T-helper 17 cell (primary cell): ENCODE measurements at regions not wholly inside any gene's neighbourhood (a gene's known extent, or its start where the extent isn't known, plus 50 kb on each side); places are given as distances from the start of the nearest gene placed in this dataset.
A peak's percentile ranks its signal among the peaks of the same experiment; 100 is the strongest.

ENCODE experiments used
- ATAC-seq: fragments of 150-1000 bp; cut with Tn5 transposase; 2 replicates; pipeline ENCODE4 v1.10.0; 2021; ENCODE audit warnings: mild to moderate bottlenecking, moderate library complexity
- DNase-seq, 3 donors: peaks; one replicate each; pipeline versions ENCODE4 v3.0.0 to v3.0.0-alpha.2; 2020 to 2021
- H3K9me3 ChIP-seq: one replicate; pipeline ENCODE4 v1.7.0; 2013; ENCODE audit warnings: low read length, mild to moderate bottlenecking; ENCODE audit not compliant: control insufficient read depth, poor library complexity, severe bottlenecking
- H3K27ac Mint-ChIP-seq: one replicate; pipeline ENCODE4 v1.8.0; 2022; ENCODE audit warnings: mild to moderate bottlenecking, moderate library complexity, mixed read lengths
- H3K27me3 Mint-ChIP-seq: one replicate; pipeline ENCODE4 v1.8.0; 2022; ENCODE audit warnings: mixed read lengths
- H3K36me3 Mint-ChIP-seq: one replicate; pipeline ENCODE4 v1.8.0; 2022; ENCODE audit warnings: low read depth, mixed read lengths
- H3K4me1 Mint-ChIP-seq: one replicate; pipeline ENCODE4 v1.8.0; 2022; ENCODE audit warnings: mild to moderate bottlenecking, mixed read lengths
- H3K4me3 Mint-ChIP-seq: one replicate; pipeline ENCODE4 v1.8.0; 2022; ENCODE audit warnings: mild to moderate bottlenecking, moderate library complexity, mixed read lengths

GRCh38 chr12:97127061-97127460 lies 220.0 kb downstream of the NEDD1 start:
- Mint-ChIP-seq H3K27me3 (peaks cover 5% of the 10 kb centered on the region), H3K4me3 (no peak overlapping the region), H3K36me3 (no peaks in the 10 kb centered on the region), H3K4me1 (no peaks in the 10 kb centered on the region), H3K27ac (no peak overlapping the region)
- ATAC-seq: no peak
- no peaks in the 10 kb centered on the region for H3K9me3 ChIP-seq
- DNase-seq: no peak

DNA sequence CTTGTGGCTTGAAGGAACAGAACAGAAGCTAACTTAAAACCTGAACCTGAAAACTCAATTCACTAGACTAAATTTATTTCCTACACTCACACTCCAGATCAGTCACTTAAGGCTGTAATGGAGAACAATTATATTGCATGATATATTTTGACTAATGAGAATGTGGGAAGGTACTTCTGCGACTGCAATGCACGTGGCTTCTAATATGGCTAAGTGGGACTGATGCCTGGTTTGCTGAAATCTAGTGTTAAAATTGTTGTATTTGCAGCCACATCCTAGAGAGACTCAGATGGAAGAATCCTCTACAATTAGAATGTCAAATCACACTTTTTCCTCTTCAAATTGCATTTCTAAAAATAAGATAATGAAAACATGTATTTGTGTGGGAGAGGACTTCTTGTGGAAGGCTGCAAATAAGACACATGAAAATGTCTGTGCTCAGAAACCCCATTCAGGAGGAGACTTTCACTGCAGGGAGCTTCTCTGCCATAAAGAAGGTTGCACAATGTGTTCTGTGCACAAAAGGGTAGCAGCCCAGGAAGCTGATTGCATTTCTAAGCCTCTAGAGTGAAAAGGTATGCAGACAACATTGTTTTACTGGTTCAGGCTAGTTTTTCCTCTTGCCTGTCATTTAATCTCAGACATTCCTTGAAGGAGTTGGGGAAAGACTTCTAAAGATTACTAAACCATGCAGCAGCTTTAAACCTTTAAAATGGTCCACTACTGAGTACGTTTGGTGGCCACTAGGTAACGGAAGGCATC lies 224.3 kb downstream of the NEDD1 start:
- ATAC-seq: no peak
- H3K9me3 ChIP-seq: no peaks in the 10 kb centered on the region
- H3K4me1 Mint-ChIP-seq: no peaks in the 10 kb centered on the region
- no peak overlapping the region for H3K27ac Mint-ChIP-seq
- no peak for DNase-seq
- H3K27me3 Mint-ChIP-seq: peaks cover 24% of the 10 kb centered on the region
- no peak overlapping the region for H3K4me3 Mint-ChIP-seq
- no peaks in the 10 kb centered on the region for H3K36me3 Mint-ChIP-seq

DNA sequence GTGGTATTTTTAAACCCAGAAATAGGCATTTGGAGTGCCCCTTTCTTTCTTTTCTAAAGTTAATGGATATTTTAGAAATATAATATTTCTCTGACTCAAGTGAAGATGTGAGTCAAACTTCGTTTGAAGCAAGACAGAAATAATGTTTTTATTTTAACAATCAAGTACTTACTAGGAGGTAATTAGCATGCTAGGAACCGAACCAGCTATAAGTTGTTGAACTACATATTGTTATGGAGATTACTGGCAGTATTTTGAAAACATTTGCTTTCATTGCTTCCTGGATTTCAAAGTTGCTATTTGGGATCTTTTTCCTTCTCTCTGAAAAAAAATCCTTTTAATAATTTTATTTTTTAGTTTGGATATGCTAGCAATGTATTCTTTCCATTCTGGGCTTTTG lies 225.2 kb downstream of the NEDD1 start:
- H3K27me3 Mint-ChIP-seq: peaks cover 32% of the 10 kb centered on the region
- DNase-seq (no peak), ATAC-seq (no peak)
- H3K4me1 Mint-ChIP-seq: no peaks in the 10 kb centered on the region
- no peaks in the 10 kb centered on the region for H3K9me3 ChIP-seq
- H3K4me3 Mint-ChIP-seq: no peak overlapping the region
- H3K27ac Mint-ChIP-seq: no peak overlapping the region
- no peaks in the 10 kb centered on the region for H3K36me3 Mint-ChIP-seq

DNA sequence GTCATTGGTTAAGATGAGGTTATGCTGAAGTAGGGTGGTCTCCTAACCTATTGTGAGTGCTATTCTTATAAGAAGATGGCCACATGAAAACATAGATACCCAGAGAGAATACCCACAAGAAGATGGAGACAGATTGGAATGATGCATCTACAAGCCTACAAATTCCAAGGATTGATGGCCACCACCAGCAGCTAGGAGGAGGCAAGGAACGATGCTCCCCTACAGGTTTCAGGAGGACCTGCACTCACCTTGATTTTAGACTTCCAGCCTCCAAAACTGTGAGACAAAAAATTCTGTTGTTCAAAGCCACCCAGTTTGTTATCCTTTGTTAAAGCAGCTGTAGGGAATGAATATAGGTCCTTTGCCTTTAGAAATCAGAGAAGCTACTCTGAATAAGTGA lies 227.4 kb downstream of the NEDD1 start:
- ATAC-seq: no peak
- Mint-ChIP-seq H3K27ac (no peak overlapping the region), H3K36me3 (no peaks in the 10 kb centered on the region), H3K27me3 (peaks cover 43% of the 10 kb centered on the region), H3K4me1 (no peaks in the 10 kb centered on the region), H3K4me3 (no peak overlapping the region)
- no peaks in the 10 kb centered on the region for H3K9me3 ChIP-seq
- no peak for DNase-seq

DNA sequence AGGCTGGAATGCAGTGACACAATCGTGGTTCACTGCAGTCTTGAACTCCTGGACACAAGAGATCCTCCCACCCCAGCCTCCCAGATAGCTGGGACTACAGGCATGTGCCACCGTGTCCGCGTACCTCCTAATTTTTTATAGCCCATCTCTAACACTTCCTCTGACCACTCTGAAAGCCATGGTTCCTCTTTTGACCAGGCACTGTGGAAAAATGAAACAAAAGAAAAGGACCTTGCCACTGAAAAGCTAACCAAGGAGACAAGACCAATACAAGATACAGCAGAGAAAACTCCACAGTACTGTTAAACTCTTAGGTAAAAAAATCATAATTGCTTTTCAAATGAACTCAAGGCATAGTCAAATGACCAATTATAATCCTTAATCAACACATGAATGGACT lies 233.3 kb downstream of the NEDD1 start:
- no peaks in the 10 kb centered on the region for H3K9me3 ChIP-seq
- Mint-ChIP-seq H3K36me3 (no peaks in the 10 kb centered on the region), H3K4me3 (no peak overlapping the region), H3K27me3 (peaks cover 63% of the 10 kb centered on the region), H3K4me1 (no peaks in the 10 kb centered on the region), H3K27ac (no peak overlapping the region)
- ATAC-seq (no peak), DNase-seq (no peak)

DNA sequence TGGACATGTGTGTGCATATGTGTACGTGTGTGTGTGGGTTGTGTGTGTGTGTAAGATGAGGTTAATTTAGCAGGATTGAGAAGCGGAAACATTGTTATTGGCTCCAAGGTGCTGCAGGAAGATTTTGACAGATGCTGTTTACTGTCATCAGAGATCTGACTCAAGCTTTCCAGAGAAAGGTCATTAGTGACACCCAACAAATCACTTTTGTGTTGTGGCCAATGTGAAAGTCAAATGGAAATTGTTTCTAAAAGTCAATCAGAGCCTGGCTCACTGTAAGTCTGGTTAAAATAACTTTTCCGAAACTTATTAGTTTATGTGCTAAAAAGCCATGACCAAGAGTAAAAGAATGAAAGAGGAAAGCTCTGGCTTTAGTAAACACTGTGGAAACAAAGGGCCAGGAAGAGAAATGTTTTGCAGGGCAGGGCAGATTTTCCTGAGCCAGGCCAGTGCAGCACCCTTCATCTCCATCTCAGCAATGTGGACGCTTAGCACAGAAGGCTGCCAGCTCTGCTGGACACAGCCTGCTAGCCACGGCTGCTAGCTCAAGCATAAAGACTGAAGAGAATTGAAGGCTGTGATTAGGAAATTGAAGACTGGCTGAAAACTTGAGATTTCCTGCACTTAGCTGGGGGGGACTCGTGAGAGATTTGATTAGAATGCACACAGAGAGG lies 235.8 kb downstream of the NEDD1 start:
- Mint-ChIP-seq H3K27ac (no peak overlapping the region), H3K4me3 (no peak overlapping the region), H3K4me1 (no peaks in the 10 kb centered on the region), H3K36me3 (no peaks in the 10 kb centered on the region), H3K27me3 (peaks cover 53% of the 10 kb centered on the region)
- H3K9me3 ChIP-seq: no peaks in the 10 kb centered on the region
- DNase-seq: no peak
- no peak for ATAC-seq

DNA sequence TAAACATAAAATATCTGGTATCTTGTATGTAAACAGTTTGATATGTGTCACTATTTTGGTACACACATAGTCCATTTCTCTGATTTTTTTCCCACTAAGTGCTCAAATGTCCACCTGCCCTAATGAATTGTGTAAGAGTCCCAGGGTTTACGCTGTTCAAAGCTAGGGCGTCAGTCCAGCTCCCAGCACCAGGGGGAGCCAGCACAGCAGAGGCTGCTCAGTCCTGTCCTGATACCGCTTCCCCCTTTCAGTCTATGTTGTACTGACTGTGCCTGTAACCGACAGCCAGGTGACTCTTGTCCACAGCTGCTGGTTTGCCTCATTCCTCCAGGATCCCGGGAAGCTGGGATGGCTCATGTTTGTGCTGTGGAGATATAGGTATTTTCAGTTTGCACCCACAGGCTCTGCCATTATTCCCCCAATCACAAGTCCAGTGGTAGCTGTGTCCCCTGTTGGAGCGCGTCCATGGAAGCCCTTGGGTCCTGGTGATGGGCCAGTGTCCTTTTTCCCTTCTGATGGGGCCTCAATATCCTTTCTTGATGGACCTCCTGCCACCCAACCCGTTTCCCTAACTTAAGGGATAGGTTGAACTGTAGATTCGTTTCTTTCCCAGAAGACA lies 242.0 kb downstream of the NEDD1 start:
- Mint-ChIP-seq H3K36me3 (no peaks in the 10 kb centered on the region), H3K27me3 (peaks cover 28% of the 10 kb centered on the region), H3K27ac (no peak overlapping the region), H3K4me1 (no peaks in the 10 kb centered on the region), H3K4me3 (no peak overlapping the region)
- peak; percentile 15 to 37 (median 15) for DNase-seq
- H3K9me3 ChIP-seq: no peaks in the 10 kb centered on the region
- ATAC-seq: peak; percentile 85

DNA sequence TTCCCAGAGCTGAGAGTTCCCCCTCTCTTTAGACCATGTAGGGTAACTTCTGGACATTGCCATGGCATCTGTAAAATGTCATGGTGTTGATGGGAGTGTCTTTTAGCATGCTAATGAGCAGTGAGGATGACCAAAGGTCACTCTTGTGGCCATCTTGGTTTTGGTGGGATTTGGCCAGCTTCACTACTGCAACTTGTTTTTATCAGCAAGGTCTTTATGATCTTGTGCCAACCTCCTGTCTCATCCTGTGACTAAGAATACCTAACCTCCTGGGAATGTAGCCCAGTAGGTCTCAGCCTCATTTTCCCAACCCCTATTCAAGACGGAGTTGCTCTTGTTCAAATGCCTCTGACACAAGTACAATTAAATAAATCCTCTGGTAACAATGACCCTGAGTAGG lies 244.4 kb downstream of the NEDD1 start:
- no peaks in the 10 kb centered on the region for H3K4me1 Mint-ChIP-seq

DNA sequence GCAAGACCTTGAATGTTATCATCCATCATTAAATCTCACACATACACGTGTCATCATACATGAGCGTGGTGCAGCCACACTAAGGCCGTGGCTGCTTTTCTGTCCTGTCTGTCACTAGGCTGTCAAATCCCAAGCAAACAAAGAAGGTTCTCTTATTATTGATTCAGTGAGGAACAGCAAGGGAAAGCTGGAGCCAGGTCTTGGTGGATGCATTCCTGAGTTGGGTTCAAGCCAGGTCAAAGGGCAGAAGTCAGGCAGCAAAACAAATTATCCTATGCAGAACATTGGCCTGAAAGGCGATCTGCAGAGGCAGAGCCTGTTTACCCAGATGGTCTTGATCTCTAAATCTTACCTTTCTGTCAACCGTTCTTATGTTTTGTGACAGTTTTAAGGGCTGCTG lies 252.3 kb downstream of the NEDD1 start:
- no peaks in the 10 kb centered on the region for H3K36me3 Mint-ChIP-seq
- H3K27me3 Mint-ChIP-seq: peaks cover 7% of the 10 kb centered on the region
- no peaks in the 10 kb centered on the region for H3K4me1 Mint-ChIP-seq

More for the DNA sequence above, 244.4 kb downstream of the NEDD1 start:
- ATAC-seq (no peak), DNase-seq (no peak)
- H3K27ac Mint-ChIP-seq: no peak overlapping the region
- H3K4me3 Mint-ChIP-seq: no peak overlapping the region
- no peaks in the 10 kb centered on the region for H3K36me3 Mint-ChIP-seq
- no peaks in the 10 kb centered on the region for H3K9me3 ChIP-seq
- H3K27me3 Mint-ChIP-seq: peaks cover 10% of the 10 kb centered on the region

DNA sequence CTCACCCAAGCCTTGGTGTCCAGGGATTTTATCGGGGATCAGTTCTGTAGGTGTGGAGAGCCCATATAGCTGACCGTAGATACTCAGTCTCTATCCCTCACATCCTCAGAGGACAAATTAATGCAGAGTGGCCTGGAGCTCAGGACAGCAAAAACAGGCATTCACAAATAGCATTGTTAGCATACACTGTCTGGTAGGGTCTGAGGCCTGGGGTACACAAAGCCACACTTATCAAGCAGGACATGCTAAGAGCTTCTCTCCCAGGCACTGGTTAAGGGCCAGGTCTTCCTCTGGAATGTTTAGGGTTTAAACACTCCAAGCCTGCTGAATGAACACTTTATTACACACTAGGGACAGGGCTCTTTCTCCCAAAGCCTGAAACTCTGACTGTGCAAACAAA lies 253.2 kb downstream of the NEDD1 start:
- Mint-ChIP-seq H3K36me3 (no peaks in the 10 kb centered on the region), H3K27ac (no peak overlapping the region), H3K4me3 (no peak overlapping the region), H3K4me1 (no peaks in the 10 kb centered on the region), H3K27me3 (peaks cover 12% of the 10 kb centered on the region)
- DNase-seq (no peak), ATAC-seq (no peak)
- H3K9me3 ChIP-seq: no peaks in the 10 kb centered on the region

More for the DNA sequence above, 252.3 kb downstream of the NEDD1 start:
- DNase-seq: no peak
- no peak for ATAC-seq
- Mint-ChIP-seq H3K4me3 (no peak overlapping the region), H3K27ac (no peak overlapping the region)
- H3K9me3 ChIP-seq: no peaks in the 10 kb centered on the region

DNA sequence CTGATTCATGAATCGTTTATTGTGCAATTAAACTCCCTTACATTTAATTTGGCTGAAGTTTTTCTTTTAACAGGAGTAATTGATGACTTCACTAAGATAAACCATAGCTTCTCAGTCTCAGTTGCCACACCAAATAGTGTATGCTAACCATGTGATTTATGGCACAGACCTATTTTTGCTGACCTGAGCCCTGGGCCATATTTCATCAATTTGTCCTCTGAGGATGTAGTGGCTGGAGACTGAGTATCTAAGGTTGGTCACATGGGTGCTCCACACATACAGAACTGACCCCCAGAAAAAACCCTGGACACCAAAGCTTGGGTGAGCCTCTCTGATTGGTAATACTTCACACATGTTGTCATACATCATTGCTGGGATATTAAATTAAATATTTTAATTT lies 255.1 kb downstream of the NEDD1 start:
- peaks cover 12% of the 10 kb centered on the region for H3K27me3 Mint-ChIP-seq
- DNase-seq (no peak), ATAC-seq (no peak)
- H3K4me1 Mint-ChIP-seq: no peaks in the 10 kb centered on the region
- no peaks in the 10 kb centered on the region for H3K36me3 Mint-ChIP-seq
- H3K4me3 Mint-ChIP-seq: no peak overlapping the region
- no peaks in the 10 kb centered on the region for H3K9me3 ChIP-seq
- no peak overlapping the region for H3K27ac Mint-ChIP-seq

GRCh38 chr12:97164936-97165335 lies 257.9 kb downstream of the NEDD1 start:
- H3K4me3 Mint-ChIP-seq: no peak overlapping the region
- no peak overlapping the region for H3K27ac Mint-ChIP-seq
- no peak for DNase-seq
- H3K36me3 Mint-ChIP-seq: no peaks in the 10 kb centered on the region
- H3K9me3 ChIP-seq: no peaks in the 10 kb centered on the region
- ATAC-seq: no peak
- H3K27me3 Mint-ChIP-seq: peaks cover 10% of the 10 kb centered on the region
- H3K4me1 Mint-ChIP-seq: no peaks in the 10 kb centered on the region

- Mint-ChIP-seq H3K4me3 (no peak overlapping the region), H3K27ac (no peak overlapping the region), H3K36me3 (no peaks in the 10 kb centered on the region), H3K4me1 (no peaks in the 10 kb centered on the region), H3K27me3 (peaks cover 10% of the 10 kb centered on the region)
- H3K9me3 ChIP-seq: no peaks in the 10 kb centered on the region
- DNase-seq (no peak), ATAC-seq (no peak)
Measured at GRCh38 chr12:97167598-97167997, 260.5 kb downstream of the NEDD1 start.
